ENCODE measurements at regions not wholly inside any gene's neighbourhood (a gene's known extent, or its start where the extent isn't known, plus 50 kb on each side); places are given as distances from the start of the nearest gene placed in this dataset.

DNA sequence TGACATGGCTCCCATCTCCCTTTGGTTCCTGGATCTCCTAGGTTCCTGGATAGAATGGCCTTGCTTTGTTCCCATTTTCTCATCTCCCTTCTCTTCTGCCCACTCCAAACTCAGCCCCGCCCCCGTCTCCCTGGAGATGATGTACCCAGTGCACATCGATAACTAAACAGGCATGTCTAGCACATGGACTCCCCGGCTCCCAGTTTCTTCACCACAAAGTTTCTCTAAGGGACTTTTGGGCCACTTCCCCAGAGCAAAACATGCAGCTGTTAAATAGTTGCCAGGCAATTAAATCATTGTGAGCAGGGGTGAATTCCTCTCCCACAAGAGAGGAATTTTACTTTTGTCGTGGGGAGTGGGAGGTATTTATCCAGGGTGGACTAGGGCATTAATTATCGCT is 259.0 kb downstream of the GADD45G start:
- no peak for DNase-seq (ENCODE audit: low read depth)

DNA sequence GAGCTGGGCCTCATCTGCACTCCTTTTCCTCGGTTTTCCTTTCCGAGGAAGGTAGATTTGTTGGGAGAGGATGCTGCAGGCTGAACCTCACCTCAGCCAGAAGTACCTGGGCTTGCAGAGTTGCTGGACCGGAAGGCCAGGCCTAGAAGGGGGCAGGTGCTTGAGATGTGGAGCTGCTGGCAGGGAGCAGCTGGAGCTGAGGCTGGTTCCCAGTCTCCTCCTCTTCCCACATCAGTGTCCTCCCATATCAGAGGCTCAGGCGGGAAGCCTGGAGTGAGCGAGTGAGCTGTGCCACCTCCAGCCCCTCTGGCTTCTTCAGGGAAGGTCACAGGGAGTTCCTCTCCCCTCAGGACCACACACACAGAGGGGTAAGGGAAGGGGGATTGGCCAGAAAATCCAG is 259.4 kb downstream of the GADD45G start:
- no peak for DNase-seq (ENCODE audit: low read depth)

DNA sequence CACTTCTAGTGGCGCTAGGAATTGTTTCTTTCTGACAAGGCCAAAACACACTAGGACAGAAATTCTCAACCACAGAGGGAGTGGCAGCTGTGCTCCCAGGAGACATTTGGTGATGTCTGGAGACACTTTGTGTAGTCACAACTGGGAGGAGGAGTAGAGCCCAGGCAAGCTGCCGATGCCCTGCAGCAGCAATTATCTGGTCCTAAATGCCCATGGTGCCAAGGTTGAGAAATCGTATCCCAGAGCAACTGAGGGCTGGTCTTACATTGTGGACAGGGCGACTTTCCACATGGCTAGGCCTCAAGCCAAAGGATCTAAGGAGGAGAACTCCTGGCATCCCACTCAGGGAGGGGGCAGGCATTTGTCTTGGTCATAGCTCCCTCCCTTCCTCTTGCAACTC is 259.9 kb downstream of the GADD45G start:
- DNase-seq (ENCODE audit: low read depth), result no peak

DNA sequence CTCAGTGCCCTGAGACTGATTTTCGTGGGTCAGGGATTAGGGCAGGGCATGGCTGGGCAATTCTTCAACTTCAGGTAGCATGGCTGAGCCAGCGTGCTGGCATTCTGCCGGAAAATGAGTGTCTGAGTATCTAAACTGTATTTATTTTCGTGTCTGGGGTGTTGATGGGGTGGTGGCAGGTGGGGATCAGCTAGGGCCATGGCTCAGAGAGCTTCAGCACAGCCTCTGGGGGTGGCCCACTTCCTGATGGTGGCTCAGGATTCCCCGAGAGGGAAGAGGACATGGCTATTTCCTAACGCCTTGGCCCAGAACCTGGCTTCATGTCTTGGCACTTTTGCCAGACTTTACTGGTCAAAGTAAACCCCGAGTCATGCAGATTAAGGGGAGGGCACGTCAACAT is 260.5 kb downstream of the GADD45G start:
- DNase-seq (ENCODE audit: low read depth), result no peak

DNA sequence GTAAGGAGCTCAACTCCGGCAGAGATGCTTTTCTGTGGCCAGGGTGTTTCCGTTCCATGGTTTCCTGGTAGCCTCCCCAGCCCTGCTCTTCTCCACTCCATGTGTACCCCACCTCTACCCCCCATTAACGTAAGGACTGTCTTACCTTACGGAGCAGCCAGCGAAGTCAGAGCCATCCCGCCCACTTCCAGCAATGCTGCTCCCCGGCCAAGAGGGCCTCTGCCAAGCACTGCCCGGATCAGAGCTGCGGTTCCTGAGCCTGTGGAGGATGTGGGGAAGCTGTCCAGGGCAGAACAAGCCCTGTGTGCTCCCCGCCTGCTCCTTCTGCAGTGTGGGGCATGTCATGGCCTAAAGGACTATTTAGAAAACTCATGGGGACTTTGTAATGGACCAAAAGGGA is 261.2 kb downstream of the GADD45G start:
- no peak for DNase-seq (ENCODE audit: low read depth)

DNA sequence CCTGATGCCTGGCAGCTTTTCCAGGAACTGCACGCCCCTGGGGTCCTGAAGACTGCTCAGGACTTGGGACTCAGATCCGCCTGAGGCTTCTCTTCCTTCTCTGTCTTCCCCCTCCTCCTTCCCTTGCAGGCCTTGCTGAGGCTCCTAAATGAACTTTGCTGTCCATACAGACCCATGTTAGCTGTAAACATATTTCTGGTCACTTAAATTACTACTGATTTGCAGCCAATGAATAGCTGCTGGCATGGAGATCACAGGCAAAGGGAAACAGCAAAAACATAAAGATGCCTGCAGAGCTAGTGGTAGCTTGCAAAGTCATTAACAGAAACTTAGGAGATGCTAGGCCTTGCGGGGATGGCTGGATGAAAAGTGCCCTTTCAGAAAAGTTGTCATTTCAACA is 261.9 kb downstream of the GADD45G start:
- DNase-seq (ENCODE audit: low read depth), result no peak

DNA sequence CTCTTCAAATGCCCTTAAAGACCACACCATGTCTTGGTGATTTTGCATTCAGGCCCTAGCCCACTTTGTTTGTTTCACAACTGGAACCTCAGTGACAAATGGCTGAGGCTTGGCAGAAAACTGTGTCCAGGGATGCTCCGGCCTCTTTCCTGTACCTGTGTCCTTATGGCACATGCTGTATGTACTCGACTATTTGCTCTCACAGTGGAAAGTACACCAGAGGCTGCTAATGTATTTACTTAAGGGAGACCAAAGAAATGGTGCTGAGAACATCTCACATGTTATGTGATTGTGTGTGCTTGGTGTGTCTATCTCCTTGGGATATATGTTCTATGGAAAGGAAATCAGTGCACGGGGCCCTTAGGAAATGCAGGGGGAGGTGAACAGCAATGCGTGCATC is 263.3 kb downstream of the GADD45G start:
- DNase-seq (ENCODE audit: low read depth), result no peak

DNA sequence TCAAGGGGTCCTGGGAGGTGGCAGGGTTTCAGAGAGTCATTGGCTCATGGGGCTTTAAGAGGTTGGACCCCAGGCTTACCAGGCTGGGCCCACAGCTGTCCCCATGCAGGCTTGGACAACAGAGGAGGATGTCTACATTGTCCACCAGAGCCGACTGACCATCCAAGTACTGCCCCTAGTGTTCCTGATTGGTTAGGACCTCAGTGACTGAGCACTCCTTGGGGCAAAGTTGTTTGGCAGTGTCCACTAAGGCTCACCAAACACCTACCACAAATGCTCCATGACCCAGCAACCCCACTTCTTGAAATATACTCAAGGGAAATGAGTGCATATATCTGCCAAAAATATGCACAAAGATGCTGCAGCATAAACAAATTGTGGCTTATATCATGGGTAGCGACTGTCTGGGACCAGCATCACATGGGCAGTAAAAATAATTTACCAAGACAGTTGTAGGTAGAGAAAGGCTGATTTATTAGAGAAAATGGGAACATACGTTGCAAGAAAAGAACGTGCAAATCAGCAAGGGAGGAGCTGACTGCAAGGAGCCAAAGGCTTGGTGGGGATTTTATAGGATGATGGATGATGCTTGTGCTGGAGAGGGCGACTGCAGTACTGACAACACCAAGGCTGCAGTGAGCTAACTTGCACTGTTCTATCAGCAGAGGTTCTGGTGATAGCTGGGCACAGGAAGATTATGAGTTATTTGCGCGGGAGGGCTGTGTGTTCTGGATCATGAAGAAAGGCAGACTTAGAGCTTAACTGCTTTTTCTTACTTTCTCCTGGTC is 265.2 kb downstream of the GADD45G start:
- no peak for DNase-seq (ENCODE audit: low read depth)

DNA sequence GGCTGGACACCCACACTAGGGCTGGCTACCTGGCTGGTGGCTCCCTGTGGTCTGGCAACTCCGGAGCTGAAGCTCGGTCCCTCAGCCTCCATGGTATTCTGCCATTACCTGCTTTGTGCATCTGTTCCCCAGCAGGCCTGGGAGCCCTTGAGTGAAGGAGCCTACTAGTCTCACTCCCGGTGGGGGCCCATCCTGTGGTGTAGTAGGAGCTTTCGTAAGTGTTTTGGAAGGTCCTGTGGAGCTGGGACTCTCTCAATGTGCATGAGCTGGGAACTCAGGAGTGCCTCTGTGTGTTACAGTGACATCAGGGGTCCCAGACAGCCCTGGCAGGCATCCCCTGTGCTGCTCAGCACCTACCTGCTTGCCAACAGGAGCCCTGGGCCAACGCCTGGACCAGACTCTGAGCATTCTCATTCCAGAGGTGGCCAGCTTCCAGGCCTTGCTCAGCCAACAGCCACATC is 267.1 kb downstream of the GADD45G start:
- no peak for DNase-seq (ENCODE audit: low read depth)

DNA sequence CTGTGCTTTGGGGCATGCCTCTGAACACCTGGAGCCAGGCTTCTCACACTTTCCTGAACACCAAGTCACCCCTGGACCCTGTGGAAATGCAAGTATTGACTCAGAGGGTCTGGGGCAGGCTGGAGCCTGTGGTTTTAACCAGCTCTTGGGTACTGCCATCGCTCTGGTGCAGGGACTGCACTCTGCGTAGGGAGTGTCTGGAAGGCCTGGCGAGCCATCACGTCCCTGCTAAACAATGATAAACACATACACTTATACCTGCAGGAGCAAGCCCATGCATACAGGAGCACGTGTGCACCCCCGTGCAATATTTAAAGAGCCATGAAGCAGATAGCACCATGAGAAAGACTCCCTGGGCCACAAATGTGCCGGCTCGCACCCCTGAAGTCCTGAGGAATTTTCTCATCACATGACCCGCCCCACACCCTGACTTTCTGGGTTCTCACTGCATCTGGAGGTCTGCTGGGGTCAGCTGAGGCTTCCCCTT is 267.7 kb downstream of the GADD45G start:
- DNase-seq (ENCODE audit: low read depth), result no peak

DNA sequence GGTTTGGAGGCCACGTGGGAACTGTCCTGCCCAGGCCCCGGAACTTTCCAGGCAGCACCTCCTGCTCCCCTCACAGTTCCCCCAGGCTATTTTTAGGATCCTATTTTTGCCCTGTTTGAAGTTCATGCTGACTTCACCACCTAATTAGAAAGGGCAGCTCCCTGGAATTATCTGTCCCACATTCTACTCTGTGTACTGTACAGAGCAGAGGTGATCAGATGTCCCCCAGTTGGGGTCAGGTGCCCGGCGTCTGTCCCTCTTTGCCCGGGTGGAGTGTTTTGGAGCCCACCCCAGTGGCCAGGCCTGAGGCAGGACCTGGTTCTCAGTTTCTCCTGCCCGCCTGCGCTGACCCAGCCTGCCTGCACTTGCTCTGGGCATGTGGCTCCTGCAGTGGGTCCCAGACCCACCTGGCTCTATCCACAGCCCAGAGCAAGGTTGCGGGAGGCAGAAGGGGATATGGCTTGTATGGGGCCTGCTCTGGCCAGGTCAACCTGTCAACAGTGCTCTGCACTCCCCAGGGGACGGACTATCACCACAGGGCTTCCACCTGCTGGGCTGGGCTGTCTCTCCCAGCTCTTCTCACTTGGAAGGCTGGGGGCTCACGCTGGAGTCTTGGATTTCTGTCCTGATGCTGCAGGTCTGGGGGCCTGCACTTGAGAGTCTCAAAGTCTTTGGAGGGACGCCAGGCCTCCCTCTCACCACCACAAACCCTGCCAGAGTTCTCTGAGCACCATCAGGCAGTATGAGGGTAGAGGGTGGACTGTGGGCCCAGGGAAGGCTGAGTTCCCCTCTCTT is 268.3 kb downstream of the GADD45G start:
- no peak for DNase-seq (ENCODE audit: low read depth)

DNA sequence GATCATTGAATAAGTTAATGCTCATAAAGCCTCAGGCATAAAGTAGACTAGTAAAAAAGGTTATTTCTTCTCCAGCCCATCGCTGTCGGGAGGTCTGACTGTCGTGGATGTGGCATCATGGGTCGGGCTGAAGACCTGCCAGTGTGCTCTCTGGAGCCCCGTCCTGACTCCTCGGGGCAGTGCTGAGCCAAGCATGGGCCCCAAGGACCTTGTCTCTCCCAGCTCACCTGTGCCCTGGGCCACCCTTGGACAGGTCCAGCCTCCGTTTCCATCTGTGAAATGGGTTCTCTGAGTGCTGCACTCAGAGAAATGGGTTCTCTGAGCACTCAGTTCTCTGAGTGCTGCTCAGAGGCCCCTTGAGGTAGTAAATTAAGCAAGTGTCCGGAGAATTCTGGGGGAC is 269.0 kb downstream of the GADD45G start:
- no peak for DNase-seq (ENCODE audit: low read depth)

DNA sequence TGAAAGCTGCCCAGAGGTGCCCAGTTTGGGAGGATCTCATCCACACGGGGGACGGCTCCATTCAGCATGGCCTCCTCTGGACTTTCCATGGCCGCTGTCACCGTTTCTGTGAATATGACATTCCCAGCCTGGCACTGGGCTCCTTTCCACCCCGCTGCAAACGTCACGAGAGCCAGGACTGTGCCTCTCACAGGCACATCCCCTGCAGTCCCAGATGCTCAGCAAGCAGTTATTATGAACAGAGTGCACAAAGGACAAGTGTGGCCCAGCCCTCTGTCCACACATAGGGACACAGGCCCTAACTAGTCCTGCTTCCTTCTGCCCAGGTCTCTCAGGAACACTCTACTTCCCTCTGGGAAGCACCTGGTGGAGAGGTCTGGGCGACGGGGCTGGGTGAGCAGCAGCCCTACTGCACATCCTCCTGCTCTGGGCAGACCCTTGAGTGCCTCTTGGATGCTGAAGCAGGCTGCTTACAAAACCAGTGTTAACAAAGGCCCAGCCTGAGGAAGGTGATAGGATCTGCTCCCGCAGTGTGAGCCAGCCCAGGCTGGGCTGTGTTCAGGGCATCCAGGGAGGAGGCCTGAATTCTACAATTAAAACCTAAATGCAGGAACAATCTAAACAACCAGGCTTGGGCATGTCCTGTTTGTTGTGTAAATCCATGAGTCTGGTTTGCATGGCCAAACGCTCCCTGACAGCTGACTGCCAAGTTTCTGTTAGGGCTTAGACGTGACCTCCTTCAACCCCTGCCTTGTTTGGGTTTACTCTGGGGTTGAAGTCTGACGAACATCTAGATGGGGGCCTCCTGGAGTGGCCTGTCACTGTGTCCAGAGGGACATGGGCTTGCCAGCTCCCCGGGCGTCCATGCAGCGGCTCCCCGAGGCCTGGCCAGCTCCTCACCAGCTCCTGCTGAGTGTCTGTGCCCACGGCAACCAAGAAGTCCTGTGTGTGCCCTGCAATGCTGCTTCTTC is 269.8 kb downstream of the GADD45G start:
- DNase-seq (ENCODE audit: low read depth), result no peak

DNA sequence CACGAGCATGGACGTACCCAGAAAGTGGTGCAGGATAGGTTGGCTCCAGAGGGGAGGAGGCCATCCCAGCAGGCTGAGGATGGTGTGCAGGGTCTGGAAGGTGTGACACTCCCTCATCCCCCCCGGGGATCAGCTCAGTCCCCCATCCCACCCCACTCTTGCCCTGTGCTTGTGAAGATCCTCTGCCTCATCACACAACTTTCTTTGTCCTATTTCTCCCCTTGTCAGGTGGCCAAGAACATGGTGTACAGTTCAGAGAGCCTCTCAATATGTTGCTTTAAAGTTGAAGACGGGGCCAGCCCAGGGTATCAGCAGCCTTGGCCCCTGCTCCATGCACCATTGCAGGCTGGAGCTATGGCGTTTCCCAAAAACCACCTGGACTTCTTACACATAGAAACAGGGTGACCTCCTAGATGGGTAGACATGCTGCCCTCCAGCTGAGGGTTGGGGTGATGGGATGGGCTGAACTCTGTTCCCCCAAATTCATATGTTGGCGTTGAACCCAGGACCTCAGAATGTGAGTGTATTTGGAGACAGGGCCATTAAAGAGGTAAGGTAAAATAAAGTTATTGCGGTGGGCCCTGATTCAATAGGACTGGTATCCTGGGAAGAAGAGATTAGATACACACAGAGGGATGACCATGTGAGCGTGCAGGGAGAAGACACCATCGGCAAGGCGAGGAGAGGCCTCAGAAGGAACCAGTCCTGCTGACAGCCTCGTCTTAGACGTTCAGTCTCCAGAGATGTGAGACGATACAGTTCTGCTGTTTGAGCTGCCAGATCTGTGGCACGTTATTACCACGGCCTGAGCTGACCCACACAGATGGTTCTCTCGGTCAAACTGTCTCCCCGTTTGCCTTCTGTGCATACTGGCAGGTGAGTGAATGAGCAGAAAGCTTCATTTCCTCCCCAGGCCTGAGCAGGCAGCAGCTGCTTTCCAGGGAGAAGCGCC is 272.5 kb downstream of the GADD45G start:
- DNase-seq (ENCODE audit: low read depth), result no peak

DNA sequence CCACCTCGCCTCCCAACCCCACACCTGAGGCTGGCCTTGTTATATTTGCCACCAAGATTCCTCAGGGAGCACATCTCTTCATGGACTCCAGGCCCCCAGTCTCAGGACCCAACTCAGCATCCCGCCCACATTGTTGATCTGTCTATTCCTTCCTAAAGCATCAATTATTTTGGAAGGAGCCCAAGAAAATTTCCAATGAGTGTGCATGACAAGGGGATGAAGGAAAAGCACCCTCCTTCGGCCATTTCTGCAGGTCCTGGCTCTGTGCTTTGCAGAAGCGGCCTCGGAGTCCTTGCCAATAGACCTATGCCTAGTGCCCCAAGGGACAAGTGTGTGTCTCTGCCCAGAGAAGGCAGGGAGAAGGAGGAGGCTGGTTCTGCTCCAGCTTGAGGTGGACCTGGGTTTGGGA is 273.2 kb downstream of the GADD45G start:
- no peak for DNase-seq (ENCODE audit: low read depth)

DNA sequence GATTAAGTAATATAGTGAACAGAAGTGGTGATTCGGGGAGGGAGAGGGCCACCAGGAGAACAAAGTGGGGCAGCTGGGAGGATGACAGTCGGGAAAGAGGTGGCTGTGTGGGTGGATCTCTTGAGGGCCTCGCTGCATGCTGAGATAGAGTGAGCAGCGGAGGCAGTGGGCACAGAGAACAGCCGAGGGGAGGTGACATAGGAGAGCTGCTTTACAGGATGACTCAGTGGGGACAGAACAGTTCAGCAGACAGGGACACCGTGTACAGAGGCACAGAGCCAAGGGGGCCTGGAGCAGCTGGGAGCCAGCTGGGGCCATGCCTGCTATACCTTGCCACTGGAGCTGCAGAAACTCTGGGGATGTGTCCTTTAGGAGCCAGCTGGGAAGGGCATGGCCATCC is 273.9 kb downstream of the GADD45G start:
- DNase-seq (ENCODE audit: low read depth), result no peak

DNA sequence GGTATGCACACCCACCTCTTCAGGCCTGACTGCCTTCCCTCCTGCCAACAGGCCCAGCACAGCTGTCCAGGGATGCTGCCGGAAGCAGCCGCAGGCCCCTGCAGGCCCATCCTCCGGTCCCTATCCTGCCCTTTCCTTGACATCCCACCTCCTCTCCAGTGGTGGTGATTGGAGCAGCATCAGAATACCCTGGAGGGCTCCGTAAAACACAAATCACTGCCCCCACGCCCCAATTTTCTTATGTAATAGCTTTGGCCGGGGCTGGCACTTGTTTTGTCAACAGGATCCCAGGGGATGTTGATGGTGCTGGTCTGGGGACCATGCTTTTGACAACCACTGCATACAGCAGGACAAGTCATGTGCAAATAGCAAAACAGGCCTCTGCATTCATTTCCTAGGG is 274.5 kb downstream of the GADD45G start:
- DNase-seq (ENCODE audit: low read depth), result no peak

DNA sequence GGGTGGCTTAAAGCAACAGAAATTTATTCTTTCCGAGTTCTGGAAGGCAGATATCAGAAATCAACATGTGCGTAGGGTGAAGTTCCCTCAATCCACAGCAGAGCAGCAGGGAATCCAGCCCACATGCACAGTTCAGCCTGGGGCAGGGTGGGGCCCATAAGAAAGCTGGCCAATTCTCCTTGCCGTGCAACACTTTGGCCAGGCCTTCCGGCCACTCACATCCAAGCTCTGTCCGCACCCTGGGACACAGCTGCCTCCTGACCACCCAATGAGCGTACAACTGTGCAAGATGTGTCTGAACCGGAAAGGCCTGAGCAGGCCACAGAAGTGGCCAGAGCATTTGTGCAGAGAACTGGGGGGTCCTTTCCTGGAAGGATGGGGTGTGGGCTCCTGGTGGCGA is 274.9 kb downstream of the GADD45G start:
- no peak for DNase-seq (ENCODE audit: low read depth)

DNA sequence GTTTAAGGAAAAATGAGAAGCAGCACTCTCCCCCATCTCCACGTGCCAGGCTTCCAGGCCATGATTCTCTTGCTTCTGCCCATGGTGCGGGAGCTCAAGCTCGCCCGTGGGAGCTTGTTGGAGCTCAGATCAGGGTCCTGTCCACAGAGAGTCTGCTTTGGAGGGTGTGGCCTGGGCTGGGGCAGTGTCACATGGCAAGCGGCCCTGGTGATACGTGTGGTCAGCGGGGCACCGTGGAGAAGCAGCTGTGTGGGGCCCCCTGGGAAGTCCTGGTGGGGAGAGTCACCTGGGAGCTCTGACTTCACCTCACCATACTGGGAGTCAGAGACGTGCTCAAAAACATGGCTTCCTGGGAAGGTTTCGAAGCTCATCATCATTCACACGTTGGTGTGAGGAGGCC is 275.3 kb downstream of the GADD45G start:
- no peak for DNase-seq (ENCODE audit: low read depth)

DNA sequence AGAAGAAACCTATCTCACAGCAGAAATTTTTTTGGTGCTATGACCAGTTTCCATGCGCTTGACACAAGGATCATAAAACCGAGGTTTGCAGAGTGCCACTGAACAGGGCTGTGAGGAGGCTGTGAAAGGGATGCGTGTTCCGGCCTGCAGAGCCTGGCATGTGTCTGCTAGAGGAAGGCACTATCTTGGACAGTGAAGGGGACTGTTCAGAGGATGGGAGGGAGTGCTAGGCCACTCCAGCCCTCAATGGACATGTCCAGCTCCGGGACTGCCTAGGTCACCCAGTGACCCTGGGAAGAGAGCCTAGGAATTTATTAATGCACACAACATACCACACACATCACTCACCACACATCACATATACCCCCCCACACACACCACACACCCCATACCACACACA is 275.9 kb downstream of the GADD45G start:
- no peak for DNase-seq (ENCODE audit: low read depth)

DNA sequence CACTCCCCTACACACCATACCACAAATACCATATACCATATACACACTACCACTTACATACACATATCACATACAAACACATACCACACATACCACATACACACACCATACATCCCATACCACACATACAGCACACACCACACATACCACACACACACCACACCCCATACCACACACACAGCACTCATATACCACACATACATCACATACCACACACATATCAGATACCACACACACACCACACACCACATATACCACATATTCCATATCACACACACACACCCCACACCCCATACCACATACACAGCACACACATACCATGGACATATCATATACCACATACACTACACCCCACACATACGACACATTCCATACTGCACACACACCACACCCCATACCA is 276.6 kb downstream of the GADD45G start:
- no peak for DNase-seq (ENCODE audit: low read depth)

Measured in EH (cell line).